HUES48 (cell line): ENCODE measurements at regions not wholly inside any gene's neighbourhood (a gene's known extent, or its start where the extent isn't known, plus 50 kb on each side); places are given as distances from the start of the nearest gene placed in this dataset.
A peak's percentile ranks its signal among the peaks of the same experiment; 100 is the strongest.

Experiments used
- H3K27ac ChIP-seq: one replicate; pipeline ENCODE4 v1.7.0; 2013; ENCODE audit warnings: low read depth, low read length, inconsistent platforms
- H3K27me3 ChIP-seq: 2 replicates; pipeline ENCODE4 v1.6.1; 2013; ENCODE audit warnings: mild to moderate bottlenecking, low read length; ENCODE audit not compliant: control insufficient read depth, insufficient read depth
- H3K36me3 ChIP-seq: 2 replicates; pipeline ENCODE4 v1.6.1; 2013; ENCODE audit warnings: low read length; ENCODE audit not compliant: control insufficient read depth, insufficient read depth
- H3K4me1 ChIP-seq: 2 replicates; pipeline ENCODE4 v1.6.1; 2013; ENCODE audit warnings: mild to moderate bottlenecking, low read length; ENCODE audit not compliant: control insufficient read depth, insufficient read depth
- H3K4me3 ChIP-seq: 2 replicates; pipeline ENCODE4 v1.5.1; 2013; ENCODE audit warnings: mild to moderate bottlenecking, low read depth, low read length
- H3K9ac ChIP-seq: 2 replicates; pipeline ENCODE4 v1.6.1; 2013; ENCODE audit warnings: mild to moderate bottlenecking, low read depth, low read length, moderate library complexity
- H3K9me3 ChIP-seq: 2 replicates; pipeline ENCODE4 v1.6.1; 2013; ENCODE audit warnings: low read length; ENCODE audit not compliant: control insufficient read depth, insufficient read depth

- Histone ChIP-seq H3K9ac (no peak overlapping the region), H3K27me3 (no peaks in the 10 kb centered on the region), H3K36me3 (no peaks in the 10 kb centered on the region), H3K4me3 (no peak overlapping the region), H3K27ac (no peak overlapping the region), H3K9me3 (no peaks in the 10 kb centered on the region), H3K4me1 (no peaks in the 10 kb centered on the region)
Observed at GRCh38 chr15:69897471-69898237, 200.1 kb downstream of the TLE3 start.

DNA sequence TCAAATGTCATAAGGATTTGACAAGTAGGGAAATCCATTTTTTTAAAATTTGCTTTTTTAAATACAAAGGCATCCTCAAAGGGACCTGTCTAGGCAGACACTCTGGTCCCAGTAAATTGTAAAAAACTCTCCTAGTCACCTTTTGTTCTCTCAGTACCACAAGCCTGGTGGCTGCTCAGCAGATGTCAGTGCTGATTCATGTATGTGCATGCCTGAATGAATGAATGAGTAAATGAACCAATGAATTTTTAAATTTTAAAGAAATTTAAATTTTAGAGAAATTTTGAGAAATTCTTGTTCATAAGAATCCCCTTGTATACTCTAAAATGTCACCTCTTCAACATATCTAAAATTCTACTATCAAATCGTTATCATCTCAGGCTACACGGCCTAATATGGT, 199.5 kb downstream of the TLE3 start:
- no peak overlapping the region for H3K27ac ChIP-seq
- no peaks in the 10 kb centered on the region for H3K27me3 ChIP-seq
- no peaks in the 10 kb centered on the region for H3K36me3 ChIP-seq
- H3K4me1 ChIP-seq: no peaks in the 10 kb centered on the region
- H3K9me3 ChIP-seq: no peaks in the 10 kb centered on the region
- H3K9ac ChIP-seq: no peak overlapping the region
- no peak overlapping the region for H3K4me3 ChIP-seq

DNA sequence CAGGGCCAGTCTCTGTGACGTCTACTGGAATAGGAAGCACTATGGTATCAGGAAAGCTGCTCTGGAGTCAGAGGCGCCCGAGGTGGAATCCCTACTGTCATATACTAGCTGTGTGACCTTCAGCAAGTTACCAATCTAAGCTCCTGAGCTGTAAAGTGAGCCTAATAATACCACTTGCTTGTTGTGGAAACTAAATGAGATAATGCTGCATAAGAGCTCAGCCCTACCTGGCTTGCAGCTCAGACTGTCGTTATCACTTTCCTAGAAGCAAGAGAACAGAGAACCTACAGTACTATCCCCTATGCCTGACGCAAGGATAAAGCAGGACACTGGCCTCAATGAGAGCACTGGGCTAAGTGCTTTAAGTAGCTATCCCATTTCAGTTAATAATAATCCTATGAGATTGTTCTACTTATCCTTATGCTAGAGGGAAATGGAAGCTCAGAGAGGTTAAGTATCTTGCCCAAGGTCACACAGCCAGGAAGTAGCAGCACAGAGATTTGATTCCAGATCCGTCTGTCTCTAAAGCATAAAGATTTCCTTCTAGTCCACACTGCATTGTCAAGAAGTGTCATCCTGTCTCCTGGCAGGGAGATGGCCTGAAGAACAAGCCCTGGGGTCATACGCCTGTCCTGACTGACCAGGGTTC, 195.2 kb downstream of the TLE3 start:
- no peak overlapping the region for H3K27ac ChIP-seq
- H3K9ac ChIP-seq: no peak overlapping the region
- no peaks in the 10 kb centered on the region for H3K36me3 ChIP-seq
- no peaks in the 10 kb centered on the region for H3K9me3 ChIP-seq
- H3K27me3 ChIP-seq: no peaks in the 10 kb centered on the region
- H3K4me1 ChIP-seq: no peaks in the 10 kb centered on the region
- H3K4me3 ChIP-seq: no peak overlapping the region

GRCh38 chr15:69903470-69904469, 193.9 kb downstream of the TLE3 start:
- no peak overlapping the region for H3K27ac ChIP-seq
- H3K27me3 ChIP-seq: no peaks in the 10 kb centered on the region
- H3K4me1 ChIP-seq: no peaks in the 10 kb centered on the region
- no peak overlapping the region for H3K9ac ChIP-seq
- no peaks in the 10 kb centered on the region for H3K9me3 ChIP-seq
- no peak overlapping the region for H3K4me3 ChIP-seq
- H3K36me3 ChIP-seq: no peaks in the 10 kb centered on the region

DNA sequence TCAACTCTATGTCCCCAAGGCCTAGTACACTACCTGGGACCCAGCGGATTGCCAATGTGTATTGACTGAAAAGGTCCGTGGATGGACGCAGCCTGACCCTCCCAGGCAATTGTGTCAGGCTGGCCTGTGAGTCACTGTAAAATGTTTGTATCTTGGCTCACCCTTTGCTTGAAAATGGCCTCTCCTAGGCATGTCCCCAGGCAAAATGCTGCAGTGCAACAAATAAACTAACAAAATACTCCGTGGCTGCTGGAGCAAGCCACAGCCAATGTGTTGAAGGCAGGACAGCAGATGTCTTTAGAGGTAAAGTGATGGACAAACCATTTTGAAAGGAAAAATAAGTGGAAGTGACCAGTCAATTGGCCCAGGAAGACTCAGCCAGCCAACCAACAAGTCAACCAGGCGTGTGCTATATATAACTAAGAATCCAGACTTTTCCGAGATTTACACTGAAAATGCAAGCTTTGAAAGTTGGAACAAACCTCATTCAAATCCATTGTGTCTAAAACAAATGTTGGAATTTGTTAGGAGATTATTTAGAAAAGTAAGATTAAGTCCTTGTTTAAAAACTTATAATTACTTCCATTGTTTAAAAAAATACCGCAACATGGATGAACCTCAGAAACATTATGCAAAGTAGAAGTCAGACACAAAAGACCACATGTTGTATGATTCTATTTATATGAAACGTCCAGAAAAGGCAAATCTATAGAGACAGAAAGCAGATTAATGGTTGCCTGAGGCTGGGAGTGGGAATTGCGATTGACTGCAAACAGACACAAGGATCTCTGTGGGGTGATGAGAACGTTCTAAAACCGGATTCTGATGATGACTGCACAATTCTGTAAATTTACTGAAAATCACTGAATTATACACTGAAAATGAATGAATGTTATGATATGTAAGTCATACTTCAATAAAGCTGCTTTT, 191.2 kb downstream of the TLE3 start:
- Histone ChIP-seq H3K4me3 (no peak overlapping the region), H3K36me3 (no peaks in the 10 kb centered on the region)

DNA sequence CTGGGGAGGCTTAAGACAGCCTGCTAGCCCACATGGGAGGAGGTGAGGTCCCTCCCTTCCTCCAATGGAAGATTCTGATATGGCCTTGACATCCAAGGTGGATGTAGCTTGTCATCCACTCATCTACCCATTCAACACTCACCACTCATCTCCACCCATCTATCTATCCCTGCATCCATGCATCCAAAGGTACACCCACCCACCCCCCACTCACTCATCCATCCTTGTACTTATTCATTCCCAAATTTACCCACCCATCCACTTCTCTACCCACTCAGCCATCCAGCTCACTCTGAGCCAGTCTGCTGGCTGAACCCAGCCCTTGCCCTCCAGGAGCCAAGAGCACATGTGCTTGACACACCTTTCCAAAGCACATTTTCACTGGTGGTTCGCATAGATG, 189.7 kb downstream of the TLE3 start:
- Histone ChIP-seq H3K36me3 (no peaks in the 10 kb centered on the region), H3K9ac (no peak overlapping the region), H3K27me3 (peaks cover 16% of the 10 kb centered on the region), H3K4me3 (no peak overlapping the region), H3K27ac (no peak overlapping the region), H3K4me1 (peaks cover 20% of the 10 kb centered on the region), H3K9me3 (no peaks in the 10 kb centered on the region)

More for the DNA sequence above, 191.2 kb downstream of the TLE3 start:
- H3K9ac ChIP-seq: no peak overlapping the region
- peaks cover under 1% of the 10 kb centered on the region; the same call in 1 of the 2 replicates for H3K27me3 ChIP-seq
- no peak overlapping the region for H3K27ac ChIP-seq
- peaks cover 19% of the 10 kb centered on the region for H3K4me1 ChIP-seq
- no peaks in the 10 kb centered on the region for H3K9me3 ChIP-seq

DNA sequence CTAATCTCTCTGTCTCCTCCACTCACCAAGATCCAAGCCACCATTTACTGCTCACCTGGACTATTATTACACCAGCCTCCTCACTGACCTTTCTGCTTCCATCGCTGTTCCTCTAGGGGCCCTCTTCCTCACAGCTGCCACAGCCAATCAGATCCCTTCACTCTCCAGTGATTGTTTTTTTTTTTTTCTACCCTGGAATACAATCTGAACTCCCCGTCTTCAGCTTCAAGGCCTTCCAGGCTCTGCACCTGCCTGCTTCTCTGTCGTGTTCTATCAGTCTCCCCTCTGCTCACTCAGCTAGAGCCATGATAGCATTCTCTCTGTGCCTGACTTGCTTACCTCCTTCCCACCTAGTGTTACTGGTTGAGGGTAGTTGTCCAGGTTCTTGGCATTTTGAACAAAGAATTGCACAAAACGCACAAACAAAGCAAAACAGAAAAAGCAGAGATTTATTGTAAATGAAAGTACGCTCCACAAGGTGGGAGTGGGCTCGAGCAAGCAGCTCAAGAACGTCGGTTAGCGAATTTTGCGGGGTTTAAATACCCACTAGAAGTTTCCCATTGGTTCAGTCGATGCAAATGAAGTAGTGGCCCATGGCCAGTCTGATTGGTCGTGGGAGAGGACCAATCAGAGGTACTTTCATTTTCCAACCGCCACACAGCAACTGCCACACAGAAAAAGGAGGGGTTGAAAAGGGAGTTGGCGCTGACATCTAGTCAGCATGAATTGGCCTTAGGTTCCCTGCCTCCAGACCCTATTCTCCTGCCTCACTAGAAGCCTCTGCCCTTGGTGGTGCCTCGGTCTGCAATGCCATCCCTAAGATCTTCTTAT, 188.9 kb downstream of the TLE3 start:
- no peaks in the 10 kb centered on the region for H3K36me3 ChIP-seq
- no peak overlapping the region for H3K4me3 ChIP-seq
- no peak overlapping the region for H3K9ac ChIP-seq
- peaks cover 23% of the 10 kb centered on the region for H3K4me1 ChIP-seq
- H3K27ac ChIP-seq: no peak overlapping the region
- no peaks in the 10 kb centered on the region for H3K9me3 ChIP-seq
- peaks cover 21% of the 10 kb centered on the region for H3K27me3 ChIP-seq

- peaks cover 24% of the 10 kb centered on the region for H3K4me1 ChIP-seq
- H3K9ac ChIP-seq: no peak overlapping the region
- H3K36me3 ChIP-seq: no peaks in the 10 kb centered on the region
- H3K27ac ChIP-seq: peak overlapping the region; percentile 68
- peaks cover 21% of the 10 kb centered on the region for H3K27me3 ChIP-seq
- no peak overlapping the region for H3K4me3 ChIP-seq
- no peaks in the 10 kb centered on the region for H3K9me3 ChIP-seq
Observed at GRCh38 chr15:69909719-69910444, 187.8 kb downstream of the TLE3 start.

DNA sequence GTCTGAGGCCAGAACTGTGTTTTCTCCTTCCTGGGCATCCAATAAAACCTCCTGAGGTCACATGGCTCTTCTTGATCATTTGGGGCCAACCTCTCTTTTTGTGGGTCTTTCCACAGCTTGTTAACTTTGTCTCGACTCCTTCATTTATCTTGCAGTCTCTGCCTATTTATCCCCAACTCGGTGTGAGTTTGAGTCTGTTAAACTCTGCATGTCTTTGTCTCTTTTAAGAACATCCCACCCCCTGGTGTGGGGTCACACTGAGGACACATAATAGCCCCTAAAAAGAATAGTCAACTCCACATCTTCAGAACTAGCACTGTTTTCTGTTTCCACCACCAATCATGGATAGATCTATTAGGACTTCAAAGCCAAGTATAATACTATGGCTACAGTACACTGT, 187.2 kb downstream of the TLE3 start:
- Histone ChIP-seq H3K9ac (no peak overlapping the region), H3K27me3 (peaks cover 21% of the 10 kb centered on the region), H3K4me3 (no peak overlapping the region), H3K36me3 (no peaks in the 10 kb centered on the region), H3K4me1 (peaks cover 24% of the 10 kb centered on the region), H3K9me3 (no peaks in the 10 kb centered on the region), H3K27ac (peak overlapping the region; percentile 68)
